HG03108 (cell line): ENCODE measurements at regions not wholly inside any gene's neighbourhood (a gene's known extent, or its start where the extent isn't known, plus 50 kb on each side); places are given as distances from the start of the nearest gene placed in this dataset.
"Not testable (repeated sequence)": the region's sequence is repeated elsewhere in the genome, so short reads cannot be mapped to it uniquely, and the experiment has no call there.

Experiments
- ATAC-seq: cut with Tn5 transposase; IDR thresholded peaks from one replicate; pipeline ENCODE4 v1.9.1; 2021; ENCODE audit warnings: moderate library complexity; ENCODE audit not compliant: unreplicated experiment

- ATAC-seq: not testable (repeated sequence)
Observed at GRCh38 chr5:34420191-34420590, 235.9 kb upstream of the RAI14 start.

- ATAC-seq: no peak
Observed at GRCh38 chr5:34436761-34437501, 219.2 kb upstream of the RAI14 start.

DNA sequence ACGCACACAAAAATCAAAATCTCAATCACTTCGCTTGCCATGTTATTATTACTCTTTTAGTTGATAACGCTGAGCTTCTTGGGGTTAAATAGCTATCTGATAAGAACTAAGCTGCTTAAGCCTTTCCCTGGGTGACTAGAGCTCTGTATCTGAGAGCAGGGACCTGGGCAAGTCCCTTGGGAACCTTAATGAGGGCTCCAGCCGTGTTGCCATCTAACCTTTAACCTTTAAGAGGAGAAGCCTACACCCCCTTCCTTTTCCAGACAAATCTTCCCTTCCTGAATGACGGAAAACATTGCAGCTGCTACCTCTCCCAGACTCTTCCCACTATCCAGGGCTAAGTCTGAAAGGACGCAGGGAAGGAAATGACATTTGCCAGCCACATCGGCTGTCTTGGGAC lies 216.5 kb upstream of the RAI14 start:
- no peak for ATAC-seq

- not testable (repeated sequence) for ATAC-seq
Observed at GRCh38 chr5:34441767-34442166, 214.4 kb upstream of the RAI14 start.

GRCh38 chr5:34447424-34447823 lies 208.7 kb upstream of the RAI14 start:
- ATAC-seq: no peak

DNA sequence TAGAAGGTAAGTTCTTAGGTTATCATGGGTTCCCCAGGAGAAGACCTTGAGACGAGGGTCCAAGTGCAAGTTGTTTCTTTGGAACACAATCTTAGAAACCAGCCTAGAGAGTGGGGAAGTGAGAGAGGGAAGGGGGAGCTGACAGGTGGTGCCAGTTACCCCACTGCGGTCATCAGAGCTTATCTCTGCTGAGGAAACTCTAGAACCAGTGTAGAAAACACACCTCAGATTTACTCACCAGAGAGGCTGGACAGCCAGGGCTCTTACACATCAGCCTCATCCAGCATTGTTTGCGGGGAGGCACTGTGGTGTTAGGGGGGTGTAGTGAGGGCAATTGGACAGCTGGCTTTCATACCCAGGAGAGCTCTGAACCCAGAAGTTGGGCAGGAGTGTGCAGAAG lies 206.5 kb upstream of the RAI14 start:
- ATAC-seq: no peak

DNA sequence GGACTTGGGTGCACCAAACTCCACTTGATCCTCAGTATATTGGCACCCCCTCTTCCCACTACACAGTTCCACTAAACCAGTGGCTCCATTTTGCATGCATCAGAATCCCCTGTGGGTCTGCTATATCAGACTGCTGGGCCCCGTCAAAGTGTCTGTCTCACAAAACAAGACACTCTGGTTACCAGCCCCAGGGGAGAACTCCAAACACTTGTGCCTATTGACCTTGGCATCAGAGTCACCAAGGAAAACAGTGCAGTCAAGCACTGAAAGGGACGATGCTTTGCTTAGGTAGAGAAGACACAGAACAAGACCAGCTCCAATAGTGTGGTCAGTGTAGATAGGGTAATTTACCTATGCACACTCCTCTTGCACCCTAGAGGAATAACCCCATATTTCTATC lies 205.8 kb upstream of the RAI14 start:
- no peak for ATAC-seq

DNA sequence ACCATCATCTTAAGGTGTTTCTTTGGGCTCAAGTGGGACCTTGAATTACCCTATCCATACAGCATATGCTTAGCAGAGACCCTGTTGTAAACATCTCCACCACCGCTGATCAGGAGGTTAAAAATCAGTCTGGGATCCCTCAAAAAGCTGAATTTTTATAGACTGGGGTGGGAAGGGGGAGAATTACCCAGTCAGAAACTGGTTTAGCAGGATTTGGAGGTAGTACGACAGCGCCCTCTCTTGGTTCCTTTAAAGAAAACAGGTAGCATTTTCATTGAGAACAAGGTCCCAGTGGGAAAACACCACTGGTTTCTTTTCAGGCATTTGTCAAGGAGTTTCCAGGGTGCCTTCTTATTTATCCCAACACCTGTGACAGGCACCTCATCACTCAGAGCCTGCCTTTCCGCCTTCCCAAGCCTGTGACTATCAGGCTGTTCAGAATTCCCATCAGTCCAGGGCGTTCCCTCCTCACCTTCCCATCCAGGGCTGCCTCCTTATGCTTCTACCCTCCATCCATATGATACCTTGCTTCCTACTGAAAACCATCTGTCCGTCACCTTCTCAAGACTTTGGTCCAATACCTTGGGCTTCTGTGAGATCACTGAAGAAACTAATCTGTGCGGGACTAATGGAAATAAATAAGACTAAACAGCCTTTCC lies 203.8 kb upstream of the RAI14 start:
- ATAC-seq: no peak

- no peak for ATAC-seq
Observed at GRCh38 chr5:34455098-34455497, 201.0 kb upstream of the RAI14 start.

DNA sequence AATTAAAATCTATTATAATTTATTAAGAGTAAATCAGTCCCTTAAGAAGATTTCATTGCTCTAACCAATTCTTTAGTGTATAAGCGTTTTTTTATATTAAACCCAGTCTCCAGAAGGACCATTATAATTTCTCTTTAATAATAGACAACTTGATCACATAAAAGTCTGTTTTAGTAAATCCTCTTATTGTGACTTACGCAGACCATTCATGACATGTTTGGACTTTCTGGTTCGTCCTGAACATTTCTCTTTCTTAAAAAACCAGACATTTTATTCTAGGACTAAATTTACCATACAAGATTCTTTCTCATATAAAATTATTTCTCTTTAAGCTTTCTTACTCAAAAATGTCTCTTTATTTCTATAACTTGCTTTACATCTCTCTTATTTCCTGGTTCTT lies 196.2 kb upstream of the RAI14 start:
- no peak for ATAC-seq

DNA sequence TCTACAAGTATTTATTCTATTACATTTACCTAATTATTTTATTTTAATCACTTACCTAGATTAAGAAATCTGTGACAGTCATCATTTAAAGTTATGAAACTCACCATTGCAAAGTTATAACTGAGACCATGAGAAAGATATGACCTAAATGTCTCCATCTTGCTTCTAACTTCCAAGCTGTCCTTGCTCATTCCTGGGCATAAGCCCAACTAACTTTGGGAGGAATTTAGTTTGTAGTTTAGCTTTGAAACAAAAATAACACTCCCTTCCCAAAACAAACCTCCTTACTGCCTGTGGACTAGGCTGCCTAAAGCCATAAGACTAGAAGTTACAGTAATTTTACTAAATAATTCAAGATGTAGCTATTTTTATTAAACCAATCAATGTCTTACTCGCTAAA lies 195.6 kb upstream of the RAI14 start:
- ATAC-seq: no peak

GRCh38 chr5:34464829-34465228 lies 191.3 kb upstream of the RAI14 start:
- ATAC-seq: no peak

GRCh38 chr5:34465301-34465700 lies 190.8 kb upstream of the RAI14 start:
- not testable (repeated sequence) for ATAC-seq

- not testable (repeated sequence) for ATAC-seq
Observed at GRCh38 chr5:34466519-34467388, 189.4 kb upstream of the RAI14 start.

- ATAC-seq: no peak
Observed at GRCh38 chr5:34467436-34467835, 188.7 kb upstream of the RAI14 start.

GRCh38 chr5:34467984-34468383 lies 188.1 kb upstream of the RAI14 start:
- not testable (repeated sequence) for ATAC-seq

- no peak for ATAC-seq
Observed at GRCh38 chr5:34469971-34470370, 186.2 kb upstream of the RAI14 start.

DNA sequence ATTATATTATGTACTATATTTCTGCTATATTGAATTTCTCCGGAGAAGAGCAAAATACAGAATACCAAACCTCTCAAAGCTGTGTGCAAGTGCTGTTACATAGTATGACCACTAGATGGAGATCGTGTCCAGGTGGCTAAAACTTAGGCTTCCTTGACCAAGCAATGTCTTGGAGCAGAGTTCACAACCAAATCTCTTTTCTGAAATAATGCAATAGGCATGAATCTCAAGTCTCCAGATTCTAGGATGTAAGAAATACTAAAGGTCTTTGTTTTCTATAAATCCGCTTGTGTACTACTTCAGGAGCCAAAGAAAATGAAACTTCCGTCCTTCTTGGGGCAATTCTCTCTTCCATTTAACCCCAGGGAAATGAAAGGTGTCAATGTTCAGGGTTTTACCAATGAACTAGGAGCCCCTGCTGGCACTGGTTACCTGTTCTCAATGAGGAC lies 181.5 kb upstream of the RAI14 start:
- no peak for ATAC-seq

DNA sequence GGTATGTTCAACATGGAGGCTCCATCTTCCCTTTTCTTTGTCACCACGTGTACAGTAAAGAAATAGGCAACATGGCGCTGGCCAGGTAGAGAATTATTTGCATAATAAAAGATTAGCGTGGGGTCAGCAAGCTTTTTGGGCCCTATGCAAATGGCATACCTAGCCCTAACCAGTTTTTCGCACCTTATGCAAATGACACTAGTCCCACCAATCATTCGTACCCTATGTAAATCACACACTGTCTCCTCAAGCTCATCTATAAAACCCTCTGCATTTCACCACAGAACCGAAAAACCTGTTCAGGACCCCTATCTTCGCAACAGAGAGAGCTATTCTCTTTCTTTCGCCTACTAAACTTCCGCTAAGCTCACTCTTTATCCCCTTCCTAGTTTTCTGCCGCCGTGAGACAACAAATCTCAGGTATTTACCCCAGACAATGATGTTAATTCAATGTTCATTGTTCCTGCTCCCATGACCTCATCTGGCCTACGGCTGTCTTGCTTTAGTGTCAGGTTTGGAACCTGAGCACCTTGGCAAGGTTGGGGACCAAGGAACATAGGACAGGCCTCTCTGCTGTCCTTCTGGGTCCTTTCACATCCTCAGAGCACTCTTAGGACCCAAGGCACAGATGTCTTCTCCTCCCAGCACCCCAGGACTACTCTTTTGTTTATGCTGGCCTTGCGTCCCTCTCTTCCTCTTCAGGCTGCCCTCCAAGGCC lies 180.7 kb upstream of the RAI14 start:
- ATAC-seq: no peak

GRCh38 chr5:34476941-34477565 lies 179.1 kb upstream of the RAI14 start:
- no peak for ATAC-seq
